Hematopoietic multipotent progenitor cell treated with erythropoietin and hydrocortisone succinate and interleukin-3 and kit ligand, for 17 days (in vitro differentiated cells): ENCODE measurements at regions not wholly inside any gene's neighbourhood (a gene's known extent, or its start where the extent isn't known, plus 50 kb on each side); places are given as distances from the start of the nearest gene placed in this dataset.
"Not testable (repeated sequence)": the region's sequence is repeated elsewhere in the genome, so short reads cannot be mapped to it uniquely, and the experiment has no call there.

Experiments used
- DNase-seq: peaks from one replicate; pipeline ENCODE4 v3.0.0-alpha.2; 2015; ENCODE audit warnings: low spot score

GRCh38 chr4:106594291-106594952, 225.8 kb upstream of the GIMD1 start:
- DNase-seq: no peak

- DNase-seq: no peak
Measured at GRCh38 chr4:106588891-106589290, 220.3 kb upstream of the GIMD1 start.

- no peak for DNase-seq
Measured at GRCh38 chr4:106587558-106587957, 219.0 kb upstream of the GIMD1 start.

- DNase-seq: no peak
Measured at GRCh38 chr4:106585915-106586349, 217.4 kb upstream of the GIMD1 start.

- no peak for DNase-seq
Measured at GRCh38 chr4:106584337-106584989, 215.9 kb upstream of the GIMD1 start.

- DNase-seq: no peak
Measured at GRCh38 chr4:106583567-106583966, 215.0 kb upstream of the GIMD1 start.

GRCh38 chr4:106583108-106583507, 214.5 kb upstream of the GIMD1 start:
- no peak for DNase-seq

- DNase-seq: no peak
Measured at GRCh38 chr4:106582103-106582502, 213.5 kb upstream of the GIMD1 start.

GRCh38 chr4:106579236-106579635, 210.7 kb upstream of the GIMD1 start:
- no peak for DNase-seq

- no peak for DNase-seq
Measured at GRCh38 chr4:106569146-106570031, 200.8 kb upstream of the GIMD1 start.

GRCh38 chr4:106565727-106566126, 197.1 kb upstream of the GIMD1 start:
- DNase-seq: no peak

GRCh38 chr4:106563637-106564036, 195.1 kb upstream of the GIMD1 start:
- DNase-seq: not testable (repeated sequence)

- DNase-seq: no peak
Measured at GRCh38 chr4:106551724-106552123, 183.1 kb upstream of the GIMD1 start.

GRCh38 chr4:106548446-106549044, 180.0 kb upstream of the GIMD1 start:
- DNase-seq: no peak

GRCh38 chr4:106546370-106546769, 177.8 kb upstream of the GIMD1 start:
- DNase-seq: no peak

GRCh38 chr4:106542609-106543008, 174.0 kb upstream of the GIMD1 start:
- not testable (repeated sequence) for DNase-seq

- DNase-seq: no peak
Measured at GRCh38 chr4:106541253-106541652, 172.7 kb upstream of the GIMD1 start.

- no peak for DNase-seq
Measured at GRCh38 chr4:106530821-106531220, 162.2 kb upstream of the GIMD1 start.

- DNase-seq: no peak
Measured at GRCh38 chr4:106530024-106530361, 161.4 kb upstream of the GIMD1 start.

- no peak for DNase-seq
Measured at GRCh38 chr4:106529348-106530023, 160.9 kb upstream of the GIMD1 start.

- no peak for DNase-seq
Measured at GRCh38 chr4:106527316-106527715, 158.7 kb upstream of the GIMD1 start.

- not testable (repeated sequence) for DNase-seq
Measured at GRCh38 chr4:106525425-106525824, 156.8 kb upstream of the GIMD1 start.
